ENCODE measurements at regions not wholly inside any gene's neighbourhood (a gene's known extent, or its start where the extent isn't known, plus 50 kb on each side); places are given as distances from the start of the nearest gene placed in this dataset.

DNA sequence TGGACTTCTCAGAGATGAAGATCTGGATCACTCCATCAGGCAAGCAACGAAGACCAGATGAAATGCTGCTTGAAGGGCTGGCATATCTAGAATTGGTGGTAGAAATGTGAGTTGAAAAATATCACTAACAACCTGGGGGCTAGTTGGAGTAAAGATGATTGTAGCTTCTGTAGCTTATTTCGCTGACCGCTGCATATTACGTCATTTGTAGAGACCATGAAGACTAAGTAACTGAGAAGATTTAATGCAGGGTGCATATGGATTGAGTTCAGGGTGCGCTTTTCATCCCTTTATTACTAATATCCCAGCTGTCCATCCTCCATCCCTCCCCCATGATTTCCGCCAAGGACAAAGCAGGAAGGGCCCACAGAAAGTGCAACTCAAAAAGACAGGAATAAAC is 1364.0 kb downstream of the PCDH9 start:
- no peak for TF ChIP-seq POLR2A (IDR thresholded peaks at IDR 0.05)
- no peak for TF ChIP-seq CTCF (IDR thresholded peaks at IDR 0.05)
- WGBS, 2 donors: 76 to 79% methylated on average over 6 of the region's 6 CpGs
- no peak for DNase-seq
- Histone ChIP-seq H3K9me3 (no peaks in the 10 kb centered on the region), H3K4me1 (no peaks in the 10 kb centered on the region), H3K36me3 (no peaks in the 10 kb centered on the region), H3K4me3 (no peak overlapping the region), H3K27ac (no peak overlapping the region), H3K27me3 (no peaks in the 10 kb centered on the region)
- intact Hi-C loops (cut with DNase I): no loop called here

GRCh38 chr13:65865206-65865605 is 1364.9 kb downstream of the PCDH9 start:
- no peak overlapping the region for H3K27ac ChIP-seq
- intact Hi-C loops (cut with DNase I): no loop called here
- H3K36me3 ChIP-seq: no peaks in the 10 kb centered on the region
- H3K4me3 ChIP-seq: no peak overlapping the region
- no peaks in the 10 kb centered on the region for H3K4me1 ChIP-seq
- DNase-seq: no peak
- no peaks in the 10 kb centered on the region for H3K27me3 ChIP-seq
- H3K9me3 ChIP-seq: no peaks in the 10 kb centered on the region
- WGBS, 2 donors: 73 to 75% methylated on average over 2 of the region's 2 CpGs
- TF ChIP-seq POLR2A (IDR thresholded peaks at IDR 0.05) (no peak), CTCF (IDR thresholded peaks at IDR 0.05) (no peak)

GRCh38 chr13:65864039-65864438 is 1366.1 kb downstream of the PCDH9 start:
- intact Hi-C loops (cut with DNase I): no loop called here
- H3K27me3 ChIP-seq: no peaks in the 10 kb centered on the region
- WGBS, 2 donors: 56 to 78% methylated on average over 1 of the region's 1 CpG
- H3K4me1 ChIP-seq: no peaks in the 10 kb centered on the region
- no peaks in the 10 kb centered on the region for H3K36me3 ChIP-seq
- H3K4me3 ChIP-seq: no peak overlapping the region
- TF ChIP-seq CTCF (IDR thresholded peaks at IDR 0.05) (no peak), POLR2A (IDR thresholded peaks at IDR 0.05) (no peak)
- DNase-seq: no peak
- no peak overlapping the region for H3K27ac ChIP-seq
- no peaks in the 10 kb centered on the region for H3K9me3 ChIP-seq

DNA sequence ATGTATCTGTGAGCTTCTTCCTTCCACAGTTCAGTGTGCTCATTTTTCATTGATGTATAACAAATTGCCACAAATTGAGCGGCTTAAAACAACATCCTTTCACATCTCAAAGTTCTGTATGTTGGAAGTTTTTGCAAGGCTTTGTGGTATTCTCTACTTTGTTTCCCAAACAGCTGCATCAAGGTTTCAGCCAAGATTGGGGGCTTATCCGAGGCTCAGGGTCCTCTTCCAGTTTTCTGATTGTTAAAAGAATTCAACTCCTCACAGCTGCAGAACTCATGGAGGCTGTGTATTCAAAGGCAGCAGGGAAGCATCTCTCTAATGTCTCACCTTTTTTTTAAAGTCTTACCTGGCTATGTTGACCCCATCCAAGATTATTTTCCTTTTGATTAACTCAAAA is 1369.8 kb downstream of the PCDH9 start:
- no peak for DNase-seq
- H3K27ac ChIP-seq: no peak overlapping the region
- TF ChIP-seq CTCF (IDR thresholded peaks at IDR 0.05) (no peak), POLR2A (IDR thresholded peaks at IDR 0.05) (no peak)
- no peak overlapping the region for H3K4me3 ChIP-seq
- no peaks in the 10 kb centered on the region for H3K27me3 ChIP-seq
- WGBS, 2 donors: 53 to 56% methylated on average over 2 of the region's 2 CpGs
- no peaks in the 10 kb centered on the region for H3K4me1 ChIP-seq
- no peaks in the 10 kb centered on the region for H3K36me3 ChIP-seq
- intact Hi-C loops (cut with DNase I): no loop called here
- H3K9me3 ChIP-seq: no peaks in the 10 kb centered on the region

- DNase-seq: no peak
- WGBS, 2 donors: 27 to 40% methylated on average over 1 of the region's 1 CpG
- H3K27ac ChIP-seq: no peak overlapping the region
- H3K36me3 ChIP-seq: no peaks in the 10 kb centered on the region
- intact Hi-C loops (cut with DNase I): no loop called here
- TF ChIP-seq POLR2A (IDR thresholded peaks at IDR 0.05): no peak
- no peak overlapping the region for H3K4me3 ChIP-seq
- H3K27me3 ChIP-seq: no peaks in the 10 kb centered on the region
- no peaks in the 10 kb centered on the region for H3K4me1 ChIP-seq
- H3K9me3 ChIP-seq: no peaks in the 10 kb centered on the region
Measured at GRCh38 chr13:65857942-65858565, 1372.1 kb downstream of the PCDH9 start.

GRCh38 chr13:65856431-65856830 is 1373.7 kb downstream of the PCDH9 start:
- Histone ChIP-seq H3K4me1 (no peaks in the 10 kb centered on the region), H3K27ac (no peak overlapping the region), H3K9me3 (no peaks in the 10 kb centered on the region), H3K36me3 (no peaks in the 10 kb centered on the region), H3K27me3 (no peaks in the 10 kb centered on the region), H3K4me3 (no peak overlapping the region)
- 49 to 71% methylated on average over 2 of the region's 2 CpGs for WGBS, 2 donors
- intact Hi-C loops (cut with DNase I): no loop called here
- no peak for TF ChIP-seq POLR2A (IDR thresholded peaks at IDR 0.05)
- DNase-seq: no peak
